ENCODE measurements at regions not wholly inside any gene's neighbourhood (a gene's known extent, or its start where the extent isn't known, plus 50 kb on each side); places are given as distances from the start of the nearest gene placed in this dataset.

DNA sequence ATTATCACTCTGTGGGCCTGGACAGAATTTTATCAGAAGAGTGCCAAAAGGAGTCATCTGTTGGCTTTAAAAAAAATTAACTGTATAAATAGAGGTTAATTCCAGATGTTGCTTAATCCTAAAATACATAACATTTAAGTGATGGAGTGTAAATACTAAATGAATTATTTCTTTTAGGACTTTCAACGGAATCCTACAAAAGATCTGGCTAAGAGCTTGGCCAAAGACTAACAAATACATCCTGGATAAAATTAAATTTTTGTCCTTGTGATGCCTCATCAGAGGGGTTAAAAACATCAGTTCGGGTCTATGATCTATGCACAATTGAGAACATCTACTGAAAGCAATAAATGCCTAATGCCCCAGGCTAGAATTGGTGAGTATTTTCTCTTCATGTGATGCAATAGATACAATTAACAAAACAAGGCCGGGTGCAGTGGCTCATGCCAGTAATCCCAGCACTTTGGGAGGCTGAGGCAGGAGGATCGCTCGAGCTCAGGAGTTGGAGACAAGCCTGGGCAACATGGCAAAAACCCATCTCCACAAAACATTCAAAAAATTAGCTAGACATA, 49.8 kb upstream of the RAP1B start:
- in situ Hi-C loops (cut with HindIII; ENCODE audit: low pct_ligation_motif_present, low pct_unique_long_range_greater_than_20kb, low sequenced_read_pairs), result no loop called here
- no peak for DNase-seq
